ENCODE measurements at regions not wholly inside any gene's neighbourhood (a gene's known extent, or its start where the extent isn't known, plus 50 kb on each side); places are given as distances from the start of the nearest gene placed in this dataset.

DNA sequence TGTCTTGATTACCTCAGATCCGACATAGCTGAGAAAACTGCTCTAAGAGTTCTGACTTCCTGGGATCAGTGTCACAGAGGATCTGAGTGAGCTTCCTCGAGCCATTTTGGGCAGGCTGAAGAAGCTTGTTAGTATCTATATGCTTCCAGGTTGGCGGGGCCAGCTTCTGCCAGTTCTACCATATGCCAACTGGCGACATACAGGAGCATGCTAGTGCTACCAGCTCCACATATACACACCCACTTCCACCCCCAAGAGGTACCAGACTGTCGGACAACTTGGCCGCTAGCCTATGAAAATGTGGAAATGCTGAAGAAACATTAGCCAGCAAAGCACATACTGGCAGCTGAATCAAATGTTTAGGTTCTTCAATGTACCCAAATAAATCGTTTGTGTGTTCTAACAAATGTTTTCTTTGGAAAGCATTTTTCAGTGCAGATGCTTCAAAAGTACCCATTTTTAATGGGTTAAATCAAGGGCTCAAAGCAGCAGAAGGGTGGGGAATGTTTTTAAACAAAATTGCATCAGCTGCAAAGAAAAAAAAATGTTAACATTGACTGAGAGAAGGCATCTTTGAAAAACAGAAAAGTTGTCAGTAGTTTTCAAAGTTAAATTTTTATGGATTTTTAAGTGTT, 163.7 kb downstream of the KLF12 start:
- H3K27me3 ChIP-seq (replicated peaks; ENCODE audit: control insufficient read depth, insufficient read depth, low read length), result no peaks in the 10 kb centered on the region
- no peaks in the 10 kb centered on the region; the same call in 1 of the 2 replicates for H3K36me3 ChIP-seq (ENCODE audit: control insufficient read depth, insufficient read depth, low read length)
- no peak overlapping the region for H3K4me3 ChIP-seq (ENCODE audit: low read depth, low read length)
- no TSS peak for BruUV-seq (replicated peaks)
- peaks cover 11% of the 10 kb centered on the region for H3K9me3 Mint-ChIP-seq (ENCODE audit: unreplicated experiment)
- ChIA-PET CTCF (no interaction called here), POLR2A (no interaction called here)
- peaks cover 13% of the 10 kb centered on the region for H3K4me1 Mint-ChIP-seq (ENCODE audit: low read depth, unreplicated experiment)
- no peak for TF ChIP-seq CTCF (IDR thresholded peaks at IDR 0.05; ENCODE audit: insufficient read depth in 1 of 2, low read depth in 1 of 2, low read length in 1 of 2, severe bottlenecking in 1 of 2, unreplicated experiment in 1 of 2)
- H3K27ac Mint-ChIP-seq (ENCODE audit: unreplicated experiment), result no peak overlapping the region
- H3K4me1 ChIP-seq, result no peaks in the 10 kb centered on the region
- H3K9me3 ChIP-seq, result no peaks in the 10 kb centered on the region
- intact Hi-C loops (cut with micrococcal nuclease; ENCODE audit: unreplicated experiment), result no loop called here
- H3K4me3 Mint-ChIP-seq (ENCODE audit: unreplicated experiment), result no peak overlapping the region
- no peak for DNase-seq
- no peaks in the 10 kb centered on the region for H3K36me3 Mint-ChIP-seq (ENCODE audit: insufficient read depth, unreplicated experiment)
- no peaks in the 10 kb centered on the region for H3K27me3 Mint-ChIP-seq (ENCODE audit: insufficient read depth, unreplicated experiment)

DNA sequence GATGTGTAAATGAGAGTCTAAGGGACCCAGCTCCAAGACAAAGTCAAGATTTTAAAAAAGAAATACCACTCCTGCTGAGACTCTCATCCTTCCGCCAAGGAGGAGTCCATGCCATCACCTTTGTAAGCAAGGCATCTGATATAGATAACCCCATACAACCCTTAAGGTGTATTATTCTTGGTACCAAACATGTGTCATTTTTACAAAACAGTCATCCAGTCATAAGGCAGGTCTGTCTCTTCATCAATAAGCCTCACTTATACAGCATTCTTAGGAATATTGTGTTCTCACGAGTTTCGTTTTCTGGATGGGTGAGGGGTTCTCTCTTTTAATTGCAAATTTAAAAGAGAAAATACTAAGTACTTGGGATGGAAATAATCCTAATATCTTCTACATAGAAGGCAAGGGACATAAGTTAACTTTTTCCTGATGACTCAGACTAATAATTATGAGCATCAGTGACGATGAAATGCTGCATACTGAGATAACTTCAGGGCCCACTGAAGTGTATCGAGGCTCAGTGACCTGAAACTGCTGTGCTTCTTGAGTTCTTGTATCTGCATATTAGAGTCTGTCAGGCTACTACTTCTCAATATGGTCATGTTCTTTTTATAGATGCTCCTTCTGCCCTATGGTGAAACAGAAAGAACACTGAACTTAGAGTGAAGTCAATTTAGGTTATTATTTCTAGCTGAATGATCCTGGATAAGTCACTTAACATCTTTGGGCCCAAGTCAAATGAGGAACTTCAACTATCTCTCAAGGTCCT, 166.6 kb downstream of the KLF12 start:
- no peaks in the 10 kb centered on the region for H3K9me3 ChIP-seq
- no peaks in the 10 kb centered on the region; the same call in 1 of the 2 replicates for H3K36me3 ChIP-seq (ENCODE audit: control insufficient read depth, insufficient read depth, low read length)
- no peaks in the 10 kb centered on the region for H3K36me3 Mint-ChIP-seq (ENCODE audit: insufficient read depth, unreplicated experiment)
- intact Hi-C loops (cut with micrococcal nuclease; ENCODE audit: unreplicated experiment), result no loop called here
- no peaks in the 10 kb centered on the region for H3K27me3 ChIP-seq (replicated peaks; ENCODE audit: control insufficient read depth, insufficient read depth, low read length)
- BruUV-seq (replicated peaks), result no TSS peak
- H3K4me3 Mint-ChIP-seq (ENCODE audit: unreplicated experiment), result no peak overlapping the region
- H3K4me1 Mint-ChIP-seq (ENCODE audit: low read depth, unreplicated experiment), result peaks cover under 1% of the 10 kb centered on the region
- DNase-seq, result no peak
- no peaks in the 10 kb centered on the region for H3K4me1 ChIP-seq
- H3K9me3 Mint-ChIP-seq (ENCODE audit: unreplicated experiment), result no peaks in the 10 kb centered on the region
- CTCF ChIA-PET, result no interaction called here
- no peak for TF ChIP-seq CTCF (IDR thresholded peaks at IDR 0.05; ENCODE audit: insufficient read depth in 1 of 2, low read depth in 1 of 2, low read length in 1 of 2, severe bottlenecking in 1 of 2, unreplicated experiment in 1 of 2)
- no peak overlapping the region for H3K4me3 ChIP-seq (ENCODE audit: low read depth, low read length)
- H3K27me3 Mint-ChIP-seq (ENCODE audit: insufficient read depth, unreplicated experiment), result no peaks in the 10 kb centered on the region
- H3K27ac Mint-ChIP-seq (ENCODE audit: unreplicated experiment), result no peak overlapping the region
- POLR2A ChIA-PET, result no interaction called here

GRCh38 chr13:73966331-73966730, 167.9 kb downstream of the KLF12 start:
- Mint-ChIP-seq H3K36me3 (ENCODE audit: insufficient read depth, unreplicated experiment) (no peaks in the 10 kb centered on the region), H3K4me1 (ENCODE audit: low read depth, unreplicated experiment) (peaks cover 9% of the 10 kb centered on the region), H3K27ac (ENCODE audit: unreplicated experiment) (no peak overlapping the region), H3K27me3 (ENCODE audit: insufficient read depth, unreplicated experiment) (no peaks in the 10 kb centered on the region), H3K4me3 (ENCODE audit: unreplicated experiment) (no peak overlapping the region), H3K9me3 (ENCODE audit: unreplicated experiment) (no peaks in the 10 kb centered on the region)
- Histone ChIP-seq H3K36me3 (ENCODE audit: control insufficient read depth, insufficient read depth, low read length) (no peaks in the 10 kb centered on the region; the same call in 1 of the 2 replicates), H3K4me3 (ENCODE audit: low read depth, low read length) (no peak overlapping the region), H3K9me3 (no peaks in the 10 kb centered on the region), H3K4me1 (no peaks in the 10 kb centered on the region), H3K27me3 (replicated peaks; ENCODE audit: control insufficient read depth, insufficient read depth, low read length) (no peaks in the 10 kb centered on the region)
- no peak for DNase-seq
- TF ChIP-seq CTCF (IDR thresholded peaks at IDR 0.05; ENCODE audit: insufficient read depth in 1 of 2, low read depth in 1 of 2, low read length in 1 of 2, severe bottlenecking in 1 of 2, unreplicated experiment in 1 of 2), result no peak
- POLR2A ChIA-PET, result no interaction called here
- CTCF ChIA-PET, result no interaction called here
- intact Hi-C loops (cut with micrococcal nuclease; ENCODE audit: unreplicated experiment), result no loop called here
- no TSS peak for BruUV-seq (replicated peaks)

Measured in Caco-2 (cell line).